ENCODE measurements at regions not wholly inside any gene's neighbourhood (a gene's known extent, or its start where the extent isn't known, plus 50 kb on each side); places are given as distances from the start of the nearest gene placed in this dataset.

- no peaks in the 10 kb centered on the region for H3K36me3 ChIP-seq (ENCODE audit: low read length)
- no peaks in the 10 kb centered on the region for H3K79me2 ChIP-seq (ENCODE audit: insufficient read depth, low read length)
- H3K4me2 ChIP-seq (ENCODE audit: low read depth, low read length, poor library complexity, severe bottlenecking) = no peak overlapping the region
- no peak overlapping the region for H3K9ac ChIP-seq (ENCODE audit: low read length)
- H3K9me2 ChIP-seq (replicated peaks; ENCODE audit: insufficient read depth, low read length) = no peaks in the 10 kb centered on the region
- no peak for TF ChIP-seq CTCF (IDR thresholded peaks at IDR 0.05; ENCODE audit: insufficient read depth, low read length, poor library complexity, severe bottlenecking)
- TF ChIP-seq EZH2phosphoT487 (conservative IDR thresholded peaks at IDR 0.05; ENCODE audit: low read length) = no peak
- H4K20me1 ChIP-seq (ENCODE audit: low read depth, low read length) = no peaks in the 10 kb centered on the region
- H2AFZ ChIP-seq (ENCODE audit: low read depth, low read length, severe bottlenecking) = no peak overlapping the region
- no peak overlapping the region for H3K27ac ChIP-seq (ENCODE audit: low read depth, low read length)
- H3K9me3 ChIP-seq (ENCODE audit: insufficient read depth, low read length) = no peaks in the 10 kb centered on the region
- no peaks in the 10 kb centered on the region for H3F3A ChIP-seq (ENCODE audit: insufficient read depth)
- H3K27me3 ChIP-seq (ENCODE audit: low read length) = no peaks in the 10 kb centered on the region
- no peak overlapping the region for H3K4me3 ChIP-seq (ENCODE audit: insufficient read depth, low read length, poor library complexity, severe bottlenecking)
These were observed 214.1 kb downstream of the NUAK1 start for GRCh38 chr12:105924526-105925208.

GRCh38 chr12:105927564-105927963, 211.2 kb downstream of the NUAK1 start:
- no peaks in the 10 kb centered on the region for H4K20me1 ChIP-seq (ENCODE audit: low read depth, low read length)
- H2AFZ ChIP-seq (ENCODE audit: low read depth, low read length, severe bottlenecking) = no peak overlapping the region
- no peak overlapping the region for H3K4me2 ChIP-seq (ENCODE audit: low read depth, low read length, poor library complexity, severe bottlenecking)
- no peaks in the 10 kb centered on the region for H3K9me2 ChIP-seq (replicated peaks; ENCODE audit: insufficient read depth, low read length)
- TF ChIP-seq CTCF (IDR thresholded peaks at IDR 0.05; ENCODE audit: insufficient read depth, low read length, poor library complexity, severe bottlenecking) = no peak
- no peak for TF ChIP-seq EZH2phosphoT487 (conservative IDR thresholded peaks at IDR 0.05; ENCODE audit: low read length)
- H3K36me3 ChIP-seq (ENCODE audit: low read length) = no peaks in the 10 kb centered on the region
- no peaks in the 10 kb centered on the region for H3K9me3 ChIP-seq (ENCODE audit: insufficient read depth, low read length)
- no peak overlapping the region for H3K4me3 ChIP-seq (ENCODE audit: insufficient read depth, low read length, poor library complexity, severe bottlenecking)
- H3K27me3 ChIP-seq (ENCODE audit: low read length) = no peaks in the 10 kb centered on the region
- no peak overlapping the region for H3K27ac ChIP-seq (ENCODE audit: low read depth, low read length)
- no peak overlapping the region for H3K9ac ChIP-seq (ENCODE audit: low read length)
- no peaks in the 10 kb centered on the region for H3K79me2 ChIP-seq (ENCODE audit: insufficient read depth, low read length)
- H3F3A ChIP-seq (ENCODE audit: insufficient read depth) = no peaks in the 10 kb centered on the region

- no peak overlapping the region for H3K4me2 ChIP-seq (ENCODE audit: low read depth, low read length, poor library complexity, severe bottlenecking)
- no peaks in the 10 kb centered on the region for H3K9me2 ChIP-seq (replicated peaks; ENCODE audit: insufficient read depth, low read length)
- no peak overlapping the region for H3K27ac ChIP-seq (ENCODE audit: low read depth, low read length)
- no peaks in the 10 kb centered on the region for H3K27me3 ChIP-seq (ENCODE audit: low read length)
- H2AFZ ChIP-seq (ENCODE audit: low read depth, low read length, severe bottlenecking) = no peak overlapping the region
- H3K9me3 ChIP-seq (ENCODE audit: insufficient read depth, low read length) = no peaks in the 10 kb centered on the region
- no peaks in the 10 kb centered on the region for H4K20me1 ChIP-seq (ENCODE audit: low read depth, low read length)
- no peaks in the 10 kb centered on the region for H3K36me3 ChIP-seq (ENCODE audit: low read length)
- TF ChIP-seq EZH2phosphoT487 (conservative IDR thresholded peaks at IDR 0.05; ENCODE audit: low read length) (no peak), CTCF (IDR thresholded peaks at IDR 0.05; ENCODE audit: insufficient read depth, low read length, poor library complexity, severe bottlenecking) (no peak)
- H3K79me2 ChIP-seq (ENCODE audit: insufficient read depth, low read length) = no peaks in the 10 kb centered on the region
- no peaks in the 10 kb centered on the region for H3F3A ChIP-seq (ENCODE audit: insufficient read depth)
- H3K9ac ChIP-seq (ENCODE audit: low read length) = no peak overlapping the region
- H3K4me3 ChIP-seq (ENCODE audit: insufficient read depth, low read length, poor library complexity, severe bottlenecking) = no peak overlapping the region
These were observed 210.3 kb downstream of the NUAK1 start for GRCh38 chr12:105928436-105928835.
